Glomerular visceral epithelial cell (primary cell): ENCODE measurements at regions not wholly inside any gene's neighbourhood (a gene's known extent, or its start where the extent isn't known, plus 50 kb on each side); places are given as distances from the start of the nearest gene placed in this dataset.
A peak's percentile ranks its signal among the peaks of the same experiment; 100 is the strongest.
"Not testable (repeated sequence)": the region's sequence is repeated elsewhere in the genome, so short reads cannot be mapped to it uniquely, and the experiment has no call there.

Source experiments
- DNase-seq: peaks from one replicate; pipeline ENCODE4 v3.0.0-alpha.2; 2016; ENCODE audit errors: extremely low spot score

- DNase-seq, result no peak
Measured at GRCh38 chr5:42896523-42896922, 84.8 kb upstream of the SELENOP start.

- no peak for DNase-seq
Measured at GRCh38 chr5:42894057-42894456, 82.4 kb upstream of the SELENOP start.

GRCh38 chr5:42889311-42889933 lies 77.7 kb upstream of the SELENOP start:
- DNase-seq, result peak; percentile 69

- no peak for DNase-seq
Measured at GRCh38 chr5:42888771-42889170, 77.1 kb upstream of the SELENOP start.

- no peak for DNase-seq
Measured at GRCh38 chr5:42887575-42887974, 75.9 kb upstream of the SELENOP start.

GRCh38 chr5:42887097-42887496 lies 75.4 kb upstream of the SELENOP start:
- DNase-seq, result no peak

DNA sequence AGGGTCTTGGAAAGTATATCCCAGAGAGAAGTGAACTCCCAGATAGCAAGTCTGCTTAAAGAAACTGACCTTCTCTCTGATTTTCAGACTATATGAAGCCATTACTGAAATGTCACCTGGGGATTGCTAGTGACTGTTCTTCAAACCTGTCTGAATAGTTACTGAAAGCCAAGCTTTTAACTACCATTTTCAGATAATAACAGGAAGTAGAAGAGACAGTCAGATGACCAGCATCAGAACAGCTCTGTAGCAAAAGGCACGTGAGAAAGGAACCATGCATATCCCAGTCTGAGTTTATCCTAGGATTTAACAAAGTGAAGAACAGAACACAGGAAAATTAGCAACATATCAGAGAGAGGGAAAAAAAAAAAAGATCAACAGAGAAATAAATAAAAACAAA lies 74.9 kb upstream of the SELENOP start:
- no peak for DNase-seq

GRCh38 chr5:42884326-42884725 lies 72.6 kb upstream of the SELENOP start:
- no peak for DNase-seq

DNA sequence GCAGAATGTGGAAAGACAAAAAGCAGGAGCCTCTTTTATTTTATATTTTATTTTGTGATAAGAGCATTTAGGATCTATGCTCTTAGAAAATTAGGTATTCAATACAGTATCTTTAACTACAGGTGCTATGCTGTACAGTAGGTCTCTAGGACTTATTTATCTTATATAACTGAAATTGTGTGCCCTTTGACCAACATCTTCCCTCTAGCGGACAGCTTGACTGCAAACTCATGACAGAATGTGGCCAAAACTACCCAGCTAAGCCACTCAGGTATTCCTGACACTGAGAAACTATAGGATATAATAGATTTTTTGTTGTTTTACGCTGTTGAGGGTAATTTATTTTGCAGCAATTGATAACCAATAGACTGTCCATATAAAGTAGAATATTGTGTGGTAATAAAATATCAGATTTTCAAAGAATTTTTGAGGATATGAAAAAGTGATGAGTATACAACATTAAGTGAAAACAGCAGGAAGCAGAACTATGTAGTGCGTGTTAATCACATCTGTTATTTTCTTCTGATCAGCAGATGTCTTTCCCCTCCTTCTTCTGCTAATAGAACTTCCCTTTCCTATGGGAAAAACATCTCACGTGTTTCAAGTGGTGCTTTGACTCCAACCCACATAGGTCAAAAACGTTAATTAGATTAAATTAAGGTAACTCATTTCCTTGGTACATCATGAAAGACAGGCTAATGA lies 69.9 kb upstream of the SELENOP start:
- DNase-seq, result no peak

GRCh38 chr5:42880496-42881150 lies 68.9 kb upstream of the SELENOP start:
- no peak for DNase-seq

DNA sequence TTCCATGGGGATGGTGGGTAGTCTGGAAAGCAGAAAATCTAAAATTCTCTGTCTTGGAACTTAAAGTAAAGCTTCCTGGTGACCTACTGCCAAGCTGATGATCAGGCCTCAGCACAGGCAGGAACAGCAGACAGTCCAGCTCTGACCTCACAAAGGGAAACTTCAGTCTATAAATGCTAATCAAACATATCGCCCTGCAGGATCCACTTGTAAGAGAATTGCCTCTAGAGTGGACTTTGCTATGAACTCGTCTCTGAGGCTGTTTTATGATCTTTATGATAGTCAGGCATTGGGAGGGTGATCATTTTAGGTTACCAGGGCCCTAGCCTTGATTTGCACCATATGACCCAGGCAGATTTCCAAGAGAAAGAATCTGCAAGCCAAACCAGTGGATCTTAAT lies 67.6 kb upstream of the SELENOP start:
- DNase-seq, result no peak

GRCh38 chr5:42878550-42878949 lies 66.9 kb upstream of the SELENOP start:
- no peak for DNase-seq

- no peak for DNase-seq
Measured at GRCh38 chr5:42878041-42878440, 66.3 kb upstream of the SELENOP start.

- DNase-seq, result no peak
Measured at GRCh38 chr5:42877431-42877830, 65.7 kb upstream of the SELENOP start.

GRCh38 chr5:42876375-42876844 lies 64.7 kb upstream of the SELENOP start:
- no peak for DNase-seq

GRCh38 chr5:42875785-42876374 lies 64.2 kb upstream of the SELENOP start:
- no peak for DNase-seq

DNA sequence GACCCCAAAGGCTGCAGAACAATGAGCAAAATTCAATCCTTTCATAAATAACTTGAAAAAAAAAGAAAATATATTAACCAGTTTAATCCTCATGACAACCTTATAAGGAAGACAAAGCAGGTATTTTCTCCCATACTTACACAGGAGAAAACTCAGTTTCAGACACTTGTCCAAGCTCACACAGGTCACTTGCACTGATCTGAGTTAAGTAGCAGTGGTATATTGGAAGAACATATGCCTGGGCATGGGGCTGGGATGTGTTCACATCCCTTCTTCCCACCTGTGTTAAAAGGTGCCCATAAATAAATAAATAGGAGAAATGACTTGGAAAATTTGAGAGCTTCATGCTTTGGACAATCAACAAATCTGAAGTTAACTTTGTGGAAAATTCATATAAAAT lies 63.5 kb upstream of the SELENOP start:
- no peak for DNase-seq

DNA sequence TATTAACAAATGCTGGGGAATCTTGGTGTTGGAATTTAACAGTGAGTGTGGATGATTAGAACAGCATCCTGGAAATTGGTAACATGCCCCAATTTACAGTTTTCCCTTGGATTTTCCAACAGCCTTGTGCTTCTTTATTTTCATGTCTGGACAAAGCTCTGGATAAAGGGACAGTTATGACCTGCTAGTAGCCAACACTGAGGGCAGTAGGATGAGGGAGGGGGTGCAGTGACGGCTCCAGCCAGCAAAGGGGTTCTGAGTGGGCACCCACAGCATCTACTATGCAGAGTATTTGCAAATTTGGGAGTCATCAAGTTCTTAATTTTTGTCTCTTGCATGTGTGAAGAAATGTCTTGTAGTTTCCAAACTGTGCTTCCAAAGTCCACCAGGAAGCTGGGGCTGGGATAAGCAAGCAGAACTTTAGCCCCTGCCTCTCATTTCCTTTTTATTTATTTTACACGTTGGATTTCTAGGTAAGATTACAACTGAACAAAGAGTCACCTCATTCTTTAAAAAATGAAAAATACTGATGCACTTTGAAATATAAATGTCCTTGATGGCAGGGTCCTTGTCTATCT lies 63.0 kb upstream of the SELENOP start:
- DNase-seq, result no peak

DNA sequence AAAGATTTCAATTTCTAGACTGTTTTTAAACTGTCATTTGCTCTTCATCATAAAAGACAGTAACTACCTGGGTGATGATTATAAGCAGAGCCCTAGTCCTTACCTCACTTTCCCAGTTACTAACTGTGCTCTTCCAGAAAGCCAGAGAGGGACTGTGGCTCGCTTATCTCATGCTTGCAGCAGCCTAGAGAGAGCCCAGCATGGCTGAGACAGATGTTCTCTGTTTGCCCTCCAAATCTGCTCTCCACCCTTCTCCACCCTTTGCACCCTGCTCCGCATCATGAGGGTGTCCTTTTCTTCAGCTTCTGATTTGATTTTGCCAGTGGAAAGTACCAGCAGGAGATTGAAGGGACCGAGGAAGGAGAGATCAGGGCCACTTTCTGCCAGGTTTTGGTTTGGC lies 61.2 kb upstream of the SELENOP start:
- DNase-seq, result no peak

- DNase-seq, result no peak
Measured at GRCh38 chr5:42870882-42871418, 59.3 kb upstream of the SELENOP start.

- DNase-seq, result not testable (repeated sequence)
Measured at GRCh38 chr5:42868417-42868816, 56.7 kb upstream of the SELENOP start.

- DNase-seq, result not testable (repeated sequence)
Measured at GRCh38 chr5:42864749-42865148, 53.1 kb upstream of the SELENOP start.
